ENCODE measurements at regions not wholly inside any gene's neighbourhood (a gene's known extent, or its start where the extent isn't known, plus 50 kb on each side); places are given as distances from the start of the nearest gene placed in this dataset.

GRCh38 chr4:104044369-104044768 lies 324.6 kb upstream of the TACR3 start:
- no peak for DNase-seq
- peaks cover 0 to 3% of the 10 kb centered on the region in 2 experiments; a peak in 3 of 5 replicates for H3K9me3 Mint-ChIP-seq
- H3K4me3 Mint-ChIP-seq: no peak overlapping the region

More at GRCh38 chr4:104044369-104044768, 324.6 kb upstream of the TACR3 start:
- Mint-ChIP-seq H3K36me3 (ENCODE audit: insufficient read depth in 1 of 3, low read depth in 3 of 3) (no peaks in the 10 kb centered on the region; a peak in 1 of 7 replicates), H3K27ac (no peak overlapping the region), H3K4me1 (peaks cover 4 to 6% of the 10 kb centered on the region in 2 experiments; a peak in 3 of 4 replicates), H3K27me3 (ENCODE audit: low read depth) (no peaks in the 10 kb centered on the region)
- Histone ChIP-seq H3K23me2 (ENCODE audit: insufficient read length, low read depth, low read length, poor library complexity, severe bottlenecking) (no peaks in the 10 kb centered on the region), H4K5ac (ENCODE audit: insufficient read length, low read depth, low read length) (no peak overlapping the region), H2BK12ac (ENCODE audit: insufficient read length, low read depth, low read length) (no peak overlapping the region), H4K8ac (replicated peaks; ENCODE audit: insufficient read length, low read depth, low read length) (no peak overlapping the region), H2BK5ac (ENCODE audit: insufficient read length, low read length) (no peak overlapping the region), H2AFZ (ENCODE audit: low read length) (no peak overlapping the region), H3K27me3 (ENCODE audit: insufficient read depth, low read length) (no peaks in the 10 kb centered on the region), H3K4me1 (ENCODE audit: insufficient read depth, low read length) (no peaks in the 10 kb centered on the region), H3K4me2 (ENCODE audit: insufficient read depth, insufficient read length, low read length) (no peak overlapping the region), H3K56ac (ENCODE audit: insufficient read length, low read depth, low read length) (no peak overlapping the region), H2AK5ac (ENCODE audit: insufficient read length, low read length) (no peak overlapping the region), H2BK20ac (ENCODE audit: low read depth, low read length, poor library complexity, severe bottlenecking) (no peak overlapping the region), H3K9ac (ENCODE audit: extremely low read depth, insufficient read length, low read length) (no peak overlapping the region), H3K23ac (ENCODE audit: insufficient read length, low read depth, low read length) (no peak overlapping the region), H3K18ac (ENCODE audit: insufficient read length, low read depth, low read length) (no peak overlapping the region), H3K27ac (ENCODE audit: insufficient read length, low read depth, low read length) (no peak overlapping the region), H2BK15ac (ENCODE audit: low read depth, low read length) (no peak overlapping the region), H3K79me1 (ENCODE audit: insufficient read depth, low read depth, low read length, poor library complexity, severe bottlenecking) (no peaks in the 10 kb centered on the region), H3K14ac (ENCODE audit: insufficient read depth, low read length) (no peak overlapping the region), H4K20me1 (ENCODE audit: control insufficient read depth, insufficient read depth, insufficient read length) (no peaks in the 10 kb centered on the region), H4K91ac (ENCODE audit: insufficient read length, low read depth, low read length) (no peak overlapping the region), H3K9me3 (ENCODE audit: control insufficient read depth, low read depth, low read length) (no peaks in the 10 kb centered on the region), H2BK120ac (ENCODE audit: low read depth, low read length, poor library complexity, severe bottlenecking) (no peak overlapping the region), H3K79me2 (ENCODE audit: insufficient read depth, low read length) (no peaks in the 10 kb centered on the region), H3K4ac (ENCODE audit: low read depth, low read length) (no peak overlapping the region), H3T11ph (ENCODE audit: low read length) (no peak overlapping the region)
- WGBS (ENCODE audit: extremely low coverage, insufficient read length, low lambda C conversion rate): no CpG with 5 or more reads among the region's 3 CpGs
- no peak for TF ChIP-seq CTCF (conservative IDR thresholded peaks at IDR 0.05)

Measured in H9 (cell line).